K562 (cell line): ENCODE measurements at regions not wholly inside any gene's neighbourhood (a gene's known extent, or its start where the extent isn't known, plus 50 kb on each side); places are given as distances from the start of the nearest gene placed in this dataset.

Source experiments
- ATAC-seq: fragments of 200-7000 bp; cut with Tn5 transposase; 3 replicates; pipeline ENCODE4 v1.9.1; 2020; ENCODE audit warnings: moderate library complexity
- BruUV-seq: library from RNA; stranded (reverse); fragments of 400-500 nt; replicated peaks from 2 replicates; lab custom pipeline; 2021; lab: Mats Ljungman, UMichigan
- CTCF ChIA-PET: fragments of 300-600 bp; formaldehyde crosslinking; extraction: SDS; loops from one replicate; lab custom pipeline; 2021; ENCODE audit warnings: low intra/inter-chr PET ratio; lab: Yijun Ruan, JAX
- POLR2A ChIA-PET: fragments of 300-600, 350-650 bp; sonication (Branson Sonifier 250); formaldehyde crosslinking; extraction: SDS; loops from one replicate; lab custom pipeline; 2021; ENCODE audit warnings: antibody characterized with exemption, inconsistent platforms; lab: Yijun Ruan, JAX
- DNase-seq, 4 experiments: peaks; one replicate each; pipeline versions ENCODE4 v3.0.0 to v3.0.0-alpha.2; 2011 to 2018; ENCODE audit warnings: low spot score in 3 of 4, mixed read lengths in 3 of 4; ENCODE audit errors: extremely low read depth in 1 of 4
- FAIRE-seq: peaks from 2 replicates; lab custom pipeline; 2011; peaks lifted over from hg19 to GRCh38; lab: Jason Lieb, UNC
- H2AFZ ChIP-seq: 2 replicates; pipeline ENCODE4 v1.6.0; 2011; ENCODE audit warnings: low read depth, low read length, control low read depth, inconsistent platforms
- H3K27ac ChIP-seq: fragments of 200-600 bp; 3 replicates; pipeline ENCODE4 v1.8.0; 2011; ENCODE audit warnings: low read depth, mild to moderate bottlenecking, control low read depth, inconsistent platforms, low read length, moderate library complexity, mixed read lengths; ENCODE audit errors: extremely low read depth
- H3K27me3 ChIP-seq, 2 experiments: fragments of 300-600 bp in 1 of 2; 2 replicates in 1 of 2; 3 replicates in 1 of 2; pipeline versions ENCODE4 v1.6.0 to v1.8.0; 2011; ENCODE audit warnings: inconsistent platforms in 2 of 2, low read length in 2 of 2, mild to moderate bottlenecking in 1 of 2, mixed read lengths in 1 of 2, moderate library complexity in 1 of 2; ENCODE audit not compliant: control insufficient read depth in 2 of 2, insufficient read depth in 2 of 2
- H3K36me3 ChIP-seq: fragments of 300-600 bp; 3 replicates; pipeline ENCODE4 v1.8.0; 2011; ENCODE audit warnings: mild to moderate bottlenecking, low read length, inconsistent platforms; ENCODE audit not compliant: control insufficient read depth, insufficient read depth
- H3K4me1 ChIP-seq, 2 experiments: fragments of 200-600 bp in 1 of 2; replicated peaks in 1 of 2; 2 replicates in 1 of 2; 3 replicates in 1 of 2; pipeline versions ENCODE4 v1.5.1 to v1.8.0; 2011; ENCODE audit warnings: inconsistent platforms in 2 of 2, low read length in 2 of 2, mild to moderate bottlenecking in 1 of 2, mixed read lengths in 1 of 2, moderate library complexity in 1 of 2; ENCODE audit not compliant: control insufficient read depth in 2 of 2, insufficient read depth in 2 of 2
- H3K4me2 ChIP-seq: 2 replicates; pipeline ENCODE4 v1.6.1; 2011; ENCODE audit warnings: low read length, control low read depth, inconsistent platforms, mixed read lengths; ENCODE audit not compliant: insufficient read depth
- H3K4me3 ChIP-seq: fragments of 200-600 bp; sonication (generic), shearing (Covaris generic); 2 replicates; pipeline ENCODE4 v1.5.1; 2016; ENCODE audit warnings: control low read depth, inconsistent platforms
- H3K79me2 ChIP-seq: fragments of 200-600 bp; 3 replicates; pipeline ENCODE4 v1.8.0; 2011; ENCODE audit warnings: low read length, inconsistent platforms; ENCODE audit not compliant: control insufficient read depth, insufficient read depth
- H3K9ac ChIP-seq, 2 experiments: 2 replicates each; pipeline versions ENCODE4 v1.6.0 to v1.6.1; 2011; ENCODE audit warnings: low read depth in 2 of 2, low read length in 2 of 2, control low read depth in 1 of 2, inconsistent platforms in 1 of 2, mild to moderate bottlenecking in 1 of 2, mixed read lengths in 1 of 2; ENCODE audit not compliant: insufficient read depth in 1 of 2
- H3K9me1 ChIP-seq: one replicate; pipeline ENCODE4 v1.6.0; 2011; ENCODE audit warnings: inconsistent platforms, mild to moderate bottlenecking, low read length, moderate library complexity; ENCODE audit not compliant: control insufficient read depth, insufficient read depth
- H3K9me3 ChIP-seq: replicated peaks from 2 replicates; pipeline ENCODE4 v1.5.1; 2011; ENCODE audit warnings: low read depth, low read length, inconsistent platforms; ENCODE audit not compliant: control insufficient read depth, insufficient read depth
- H4K20me1 ChIP-seq: replicated peaks from 2 replicates; pipeline ENCODE4 v1.6.1; 2011; ENCODE audit warnings: low read length, inconsistent platforms, mixed read lengths; ENCODE audit not compliant: control insufficient read depth, insufficient read depth
- CREB3 ChIP-seq: fragments of 450-650 bp; conservative IDR thresholded peaks from 2 replicates; pipeline ENCODE4 v1.6.1; 2016; ENCODE audit warnings: missing genetic modification characterization, low read depth, mild to moderate bottlenecking, missing compliant biosample characterization, moderate library complexity
- HMG20B ChIP-seq: fragments of 250-450 bp; sonication (Bioruptor Pico); IDR thresholded peaks from 2 replicates; pipeline ENCODE4 v1.5.0; 2021; ENCODE audit warnings: mild to moderate bottlenecking
- PHF21A ChIP-seq: fragments of 450-650 bp; IDR thresholded peaks from 2 replicates; pipeline ENCODE4 v1.6.1; 2017; ENCODE audit warnings: low read depth, borderline replicate concordance
- SLC30A9 ChIP-seq: fragments of 250-450 bp; sonication (Bioruptor Pico); IDR thresholded peaks from 2 replicates; pipeline ENCODE4 v1.8.0; 2022; ENCODE audit warnings: mild to moderate bottlenecking, moderate library complexity
- SMC3 ChIP-seq: conservative IDR thresholded peaks from 2 replicates; pipeline ENCODE4 v1.6.1; 2011; ENCODE audit warnings: low read depth, low read length, improper control_type of control experiment; ENCODE audit not compliant: insufficient read depth
- ZNF134 ChIP-seq: fragments of 250-450 bp; sonication (Bioruptor Pico); conservative IDR thresholded peaks from 2 replicates; pipeline ENCODE4 v1.4.0; 2020
- ZNF354B ChIP-seq: fragments of 250-450 bp; sonication (Bioruptor Pico); IDR thresholded peaks from 2 replicates; pipeline ENCODE4 v1.4.0; 2020
- ZNF507 ChIP-seq: conservative IDR thresholded peaks from 2 replicates; pipeline ENCODE4 v1.6.1; 2017; ENCODE audit warnings: missing genetic modification characterization, missing compliant biosample characterization
- ZSCAN32 ChIP-seq: fragments of 450-650 bp; formaldehyde crosslinking; IDR thresholded peaks from 2 replicates; pipeline ENCODE4 v1.4.0; 2020; ENCODE audit warnings: mild to moderate bottlenecking, moderate library complexity
- WGBS: fragments of 100-300 bp; shearing (Covaris generic); methylation state at CpG from one replicate; pipeline ENCODE4 v1.1.6; 2016; ENCODE audit warnings: low coverage, mixed read lengths; ENCODE audit not compliant: insufficient coverage; ENCODE audit errors: missing lambda C conversion rate; 5-methylcytosine and 5-hydroxymethylcytosine counted together
- in situ Hi-C: fragments of 300-500 bp; cut with MboI; formaldehyde crosslinking; loops from 4 replicates; pipeline ENCODE4 v1.15.0; 2018; ENCODE audit warnings: inconsistent platforms, mixed read lengths
- intact Hi-C: fragments of 100-400 bp; cut with micrococcal nuclease; formaldehyde crosslinking; loops from 2 replicates; pipeline ENCODE4 v1.14.2; 2022

- no peak for TF ChIP-seq ZNF134 (CRISPR knock-in tag)
- no peak for TF ChIP-seq SMC3
- TF ChIP-seq ZSCAN32 (CRISPR knock-in tag): no peak
- no peak for TF ChIP-seq HMG20B (CRISPR knock-in tag)
- no peak for TF ChIP-seq CREB3
- no peak for TF ChIP-seq PHF21A
These were observed 226.1 kb downstream of the TLE3 start (continued) for GRCh38 chr15:69871511-69872134.

DNA sequence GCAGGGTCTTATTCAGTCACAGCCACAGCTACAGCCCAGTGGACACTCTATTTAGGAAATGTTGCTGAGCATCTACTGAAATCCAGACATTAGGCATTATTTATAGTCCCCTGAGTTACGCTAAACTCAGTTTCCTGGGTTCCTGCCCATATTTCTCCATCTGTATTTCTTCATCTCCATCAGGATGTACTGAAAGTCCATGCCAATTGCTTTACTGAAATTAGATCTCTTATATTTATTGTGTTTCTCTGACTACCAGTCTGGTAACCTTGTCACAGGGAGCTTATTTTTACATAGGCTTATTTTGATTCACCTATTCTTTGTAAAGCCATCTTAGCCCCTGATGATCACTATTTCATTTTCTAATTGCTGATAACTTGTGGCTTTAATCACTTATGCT is 223.9 kb downstream of the TLE3 start:
- ATAC-seq (no peak), DNase-seq (no peak)
- H3K9ac ChIP-seq: no peak overlapping the region
- BruUV-seq: no TSS peak
- no peak overlapping the region for H3K4me3 ChIP-seq
- no peaks in the 10 kb centered on the region for H3K9me3 ChIP-seq
- in situ Hi-C loops (no loop called here), intact Hi-C loops (no loop called here)
- no peaks in the 10 kb centered on the region for H3K9me1 ChIP-seq
- H3K4me2 ChIP-seq: no peak overlapping the region
- H3K79me2 ChIP-seq: no peaks in the 10 kb centered on the region
- TF ChIP-seq SLC30A9 (CRISPR knock-in tag) (no peak), ZNF507 (tag) (peak; percentile 95), ZNF354B (CRISPR knock-in tag) (peak; percentile 74)
- TF ChIP-seq, all 486 proteins: peak for 2
- H3K4me1 ChIP-seq: peaks cover 6 to 14% of the 10 kb centered on the region in 2 experiments; a peak in 4 of 5 replicates
- H2AFZ ChIP-seq: no peak overlapping the region
- no peaks in the 10 kb centered on the region; the same call in 1 of the 2 replicates for H4K20me1 ChIP-seq
- ChIA-PET POLR2A (interaction anchor here (1.1 kb wide), 1 partner anchor 14 kb away, joined by 3 read pairs; no protein-coding TSS in a partner anchor), CTCF (no interaction called here)
- 0% methylated on average over 1 of the region's 1 CpG for WGBS
- H3K27me3 ChIP-seq: peaks cover 2 to 11% of the 10 kb centered on the region in 2 experiments; a peak in 1 of 5 replicates
- FAIRE-seq: no peak
- no peak overlapping the region for H3K27ac ChIP-seq
- no peaks in the 10 kb centered on the region for H3K36me3 ChIP-seq
